BLaER1 treated with 17β-estradiol and CSF1 and Interleukin-3, amounts not matched to agents 10 nM and 100 nM (cell line): ENCODE measurements at regions not wholly inside any gene's neighbourhood (a gene's known extent, or its start where the extent isn't known, plus 50 kb on each side); places are given as distances from the start of the nearest gene placed in this dataset.
A peak's percentile ranks its signal among the peaks of the same experiment; 100 is the strongest.

Experiments
- H3K27ac ChIP-seq, 11 experiments: shearing (Covaris generic); formaldehyde crosslinking; 2 replicates each; pipeline ENCODE4 v1.8.1; 2022
- H3K27me3 ChIP-seq, 11 experiments: shearing (Covaris generic); formaldehyde crosslinking; 2 replicates each; pipeline ENCODE4 v1.8.1; 2022
- H3K36me3 ChIP-seq, 11 experiments: shearing (Covaris generic); formaldehyde crosslinking; 2 replicates each; pipeline ENCODE4 v1.8.1; 2022
- H3K4me1 ChIP-seq, 10 experiments: shearing (Covaris generic); formaldehyde crosslinking; 2 replicates each; pipeline ENCODE4 v1.8.1; 2022
- H3K4me2 ChIP-seq, 11 experiments: shearing (Covaris generic); formaldehyde crosslinking; 2 replicates each; pipeline ENCODE4 v1.8.1; 2022
- H3K4me3 ChIP-seq, 10 experiments: shearing (Covaris generic); formaldehyde crosslinking; 2 replicates each; pipeline ENCODE4 v1.8.1; 2022
- H3K9ac ChIP-seq, 11 experiments: shearing (Covaris generic); formaldehyde crosslinking; 2 replicates each; pipeline ENCODE4 v1.8.1; 2022
- H3K9me3 ChIP-seq, 11 experiments: shearing (Covaris generic); formaldehyde crosslinking; replicated peaks in 1 of 11; 2 replicates each; pipeline ENCODE4 v1.8.1; 2022
- H4K20me1 ChIP-seq, 11 experiments: shearing (Covaris generic); formaldehyde crosslinking; 2 replicates each; pipeline ENCODE4 v1.8.1; 2022
- Cebpa-rat ChIP-seq, 11 experiments: shearing (Covaris generic); IDR thresholded peaks; 2 replicates each; pipeline ENCODE4 v1.8.1; 2022

GRCh38 chr5:130268489-130268888, 364.2 kb downstream of the CHSY3 start:
- Histone ChIP-seq H3K27me3 (no peaks in the 10 kb centered on the region), H4K20me1 (no peaks in the 10 kb centered on the region), H3K9ac (no peak overlapping the region), H3K4me3 (no peak overlapping the region), H3K4me1 (peaks cover 0 to 14% (median 3%) of the 10 kb centered on the region in 10 experiments; a peak in 2 of 20 replicates), H3K9me3 (no peaks in the 10 kb centered on the region), H3K36me3 (no peaks in the 10 kb centered on the region), H3K4me2 (peak overlapping the region in 3 of 11 experiments; percentile 4 to 44 (median 5); a peak in 2 of 22 replicates), H3K27ac (no peak overlapping the region)
- TF ChIP-seq Cebpa-rat (IDR thresholded peaks at IDR 0.05): no peak

DNA sequence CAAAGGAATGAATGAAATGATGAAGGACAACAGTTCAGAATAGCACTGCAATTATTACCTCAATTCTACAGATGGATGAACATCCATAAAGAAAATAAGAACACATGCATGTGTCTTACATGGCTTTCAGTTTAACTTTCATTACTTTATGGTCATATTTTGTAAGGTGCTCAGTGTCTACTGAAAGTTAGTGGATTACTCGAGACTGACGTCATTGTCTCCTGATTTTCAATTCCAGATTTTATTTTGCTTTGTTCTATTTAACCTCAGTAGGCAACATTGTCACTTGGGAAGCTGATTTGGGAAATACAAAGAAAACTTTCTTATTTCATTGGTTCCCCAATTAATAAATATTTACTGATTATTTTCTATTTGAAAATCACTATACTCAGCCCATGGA, 363.7 kb downstream of the CHSY3 start:
- H3K4me3 ChIP-seq: no peak overlapping the region
- H3K9ac ChIP-seq: no peak overlapping the region
- no peak for TF ChIP-seq Cebpa-rat (IDR thresholded peaks at IDR 0.05)
- no peak overlapping the region for H3K27ac ChIP-seq
- no peaks in the 10 kb centered on the region for H3K9me3 ChIP-seq
- no peaks in the 10 kb centered on the region for H3K27me3 ChIP-seq
- H3K4me2 ChIP-seq: no peak overlapping the region
- H3K4me1 ChIP-seq: peaks cover 0 to 14% (median 3%) of the 10 kb centered on the region in 10 experiments; a peak in 2 of 20 replicates
- H4K20me1 ChIP-seq: no peaks in the 10 kb centered on the region
- no peaks in the 10 kb centered on the region for H3K36me3 ChIP-seq

DNA sequence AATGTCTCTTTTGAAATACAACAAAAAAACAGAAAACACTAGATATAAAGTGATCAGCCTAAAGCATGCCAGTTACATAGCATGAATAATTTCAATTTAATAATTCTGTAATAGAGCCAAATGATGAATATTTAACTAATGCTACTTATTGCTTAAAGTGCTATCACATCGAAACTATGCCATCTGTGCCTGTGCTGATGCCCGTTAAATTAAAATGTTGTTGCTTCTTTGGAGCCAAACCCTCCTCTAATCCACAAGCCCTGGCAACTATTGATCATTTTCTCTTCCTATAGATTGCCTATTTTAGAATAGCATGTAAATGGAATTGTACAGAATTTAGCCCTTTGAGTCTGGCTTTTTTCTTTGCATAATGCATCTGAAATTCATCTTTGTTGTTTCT, 356.2 kb downstream of the CHSY3 start:
- Histone ChIP-seq H3K4me3 (no peak overlapping the region), H3K27me3 (no peaks in the 10 kb centered on the region), H3K9ac (no peak overlapping the region), H3K9me3 (peaks cover 5 to 8% (median 7%) of the 10 kb centered on the region in 11 experiments; a peak in 19 of 22 replicates), H3K4me1 (no peaks in the 10 kb centered on the region), H4K20me1 (no peaks in the 10 kb centered on the region), H3K4me2 (no peak overlapping the region), H3K36me3 (no peaks in the 10 kb centered on the region), H3K27ac (no peak overlapping the region)
- no peak for TF ChIP-seq Cebpa-rat (IDR thresholded peaks at IDR 0.05)

DNA sequence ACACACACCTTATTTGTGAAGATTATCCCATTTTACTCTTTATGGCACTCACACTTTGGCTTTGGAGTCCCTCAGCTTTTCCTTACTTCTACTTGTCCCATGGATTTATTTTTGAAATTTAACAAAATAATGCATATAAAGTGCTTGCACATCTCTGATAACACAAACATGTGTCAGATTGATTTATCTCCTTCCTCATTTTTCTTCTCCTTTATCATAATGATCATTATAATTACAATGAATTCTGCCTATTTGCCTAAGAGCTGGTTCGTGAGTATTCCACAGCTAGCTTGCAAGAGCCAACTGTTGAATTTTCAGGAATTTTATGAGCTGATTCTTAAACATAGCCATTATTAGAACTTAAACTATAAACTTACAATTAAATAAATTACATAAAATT, 347.7 kb downstream of the CHSY3 start:
- Histone ChIP-seq H3K36me3 (no peaks in the 10 kb centered on the region), H3K9ac (no peak overlapping the region), H4K20me1 (no peaks in the 10 kb centered on the region; a peak in 1 of 22 replicates), H3K27ac (no peak overlapping the region), H3K4me1 (no peaks in the 10 kb centered on the region), H3K4me3 (no peak overlapping the region), H3K4me2 (no peak overlapping the region), H3K9me3 (peaks cover 7 to 11% (median 10%) of the 10 kb centered on the region in 11 experiments; a peak in 19 of 22 replicates), H3K27me3 (no peaks in the 10 kb centered on the region)
- TF ChIP-seq Cebpa-rat (IDR thresholded peaks at IDR 0.05): no peak

GRCh38 chr5:130243641-130244040, 339.4 kb downstream of the CHSY3 start:
- H3K4me3 ChIP-seq: no peak overlapping the region
- H3K27ac ChIP-seq: no peak overlapping the region
- no peak overlapping the region for H3K9ac ChIP-seq
- no peaks in the 10 kb centered on the region for H3K9me3 ChIP-seq
- no peaks in the 10 kb centered on the region for H3K4me1 ChIP-seq
- H3K36me3 ChIP-seq: no peaks in the 10 kb centered on the region
- no peaks in the 10 kb centered on the region for H3K27me3 ChIP-seq
- H3K4me2 ChIP-seq: no peak overlapping the region
- no peaks in the 10 kb centered on the region; a peak in 1 of 22 replicates for H4K20me1 ChIP-seq
- no peak for TF ChIP-seq Cebpa-rat (IDR thresholded peaks at IDR 0.05)

GRCh38 chr5:130237721-130238120, 333.5 kb downstream of the CHSY3 start:
- TF ChIP-seq Cebpa-rat (IDR thresholded peaks at IDR 0.05): no peak
- H3K4me1 ChIP-seq: peaks cover 0 to 20% (median 8%) of the 10 kb centered on the region in 10 experiments; a peak in 11 of 20 replicates
- no peaks in the 10 kb centered on the region for H3K36me3 ChIP-seq
- peak overlapping the region in 6 of 11 experiments; percentile 16 to 83 (median 48); a peak in 9 of 22 replicates for H3K4me2 ChIP-seq
- H3K4me3 ChIP-seq: no peak overlapping the region
- peak overlapping the region in 1 of 11 experiments; percentile 46; a peak in 3 of 22 replicates for H3K27ac ChIP-seq
- no peak overlapping the region for H3K9ac ChIP-seq
- H3K27me3 ChIP-seq: no peaks in the 10 kb centered on the region
- H4K20me1 ChIP-seq: no peaks in the 10 kb centered on the region
- H3K9me3 ChIP-seq: 0 out of 22 replicates have a peak, but pooled peaks cover 0 to 3% (median 0%) of the 10 kb centered on the region in 11 experiments
